NCI-H2227 (cell line): ENCODE measurements at regions not wholly inside any gene's neighbourhood (a gene's known extent, or its start where the extent isn't known, plus 50 kb on each side); places are given as distances from the start of the nearest gene placed in this dataset.

Source experiments
- DNase-seq: peaks from one replicate; lab custom pipeline; 2025; ENCODE audit not compliant: unreplicated experiment; lab: John Stamatoyannopoulos, UW

GRCh38 chr16:13697568-13697967, 222.4 kb upstream of the ERCC4 start:
- no peak for DNase-seq

GRCh38 chr16:13702614-13703013, 217.3 kb upstream of the ERCC4 start:
- no peak for DNase-seq

GRCh38 chr16:13708347-13709120, 211.4 kb upstream of the ERCC4 start:
- DNase-seq, result no peak

- no peak for DNase-seq
Measured at GRCh38 chr16:13718748-13719147, 201.2 kb upstream of the ERCC4 start.

GRCh38 chr16:13727943-13728342, 192.0 kb upstream of the ERCC4 start:
- no peak for DNase-seq

GRCh38 chr16:13733561-13733960, 186.4 kb upstream of the ERCC4 start:
- DNase-seq, result no peak

- DNase-seq, result peak; percentile 3
Measured at GRCh38 chr16:13739621-13740373, 180.2 kb upstream of the ERCC4 start.

- no peak for DNase-seq
Measured at GRCh38 chr16:13742928-13743327, 177.0 kb upstream of the ERCC4 start.

GRCh38 chr16:13743571-13743970, 176.4 kb upstream of the ERCC4 start:
- DNase-seq, result no peak

- no peak for DNase-seq
Measured at GRCh38 chr16:13756411-13757140, 163.4 kb upstream of the ERCC4 start.

GRCh38 chr16:13766334-13766733, 153.6 kb upstream of the ERCC4 start:
- no peak for DNase-seq

GRCh38 chr16:13767215-13767614, 152.7 kb upstream of the ERCC4 start:
- DNase-seq, result no peak

GRCh38 chr16:13768471-13768870, 151.5 kb upstream of the ERCC4 start:
- no peak for DNase-seq

GRCh38 chr16:13770436-13770835, 149.5 kb upstream of the ERCC4 start:
- DNase-seq, result no peak

GRCh38 chr16:13772782-13773181, 147.2 kb upstream of the ERCC4 start:
- DNase-seq, result no peak

GRCh38 chr16:13779676-13780075, 140.3 kb upstream of the ERCC4 start:
- DNase-seq, result peak; percentile 76

GRCh38 chr16:13780406-13781168, 139.4 kb upstream of the ERCC4 start:
- no peak for DNase-seq

- DNase-seq, result no peak
Measured at GRCh38 chr16:13781169-13781564, 138.8 kb upstream of the ERCC4 start.

- DNase-seq, result no peak
Measured at GRCh38 chr16:13781575-13782338, 138.2 kb upstream of the ERCC4 start.

- no peak for DNase-seq
Measured at GRCh38 chr16:13791095-13791494, 128.9 kb upstream of the ERCC4 start.
